ENCODE measurements at regions not wholly inside any gene's neighbourhood (a gene's known extent, or its start where the extent isn't known, plus 50 kb on each side); places are given as distances from the start of the nearest gene placed in this dataset.
A peak's percentile ranks its signal among the peaks of the same experiment; 100 is the strongest.

- TF ChIP-seq CTCF (IDR thresholded peaks at IDR 0.05; ENCODE audit: borderline replicate concordance) = no peak
- H3K9me3 ChIP-seq (replicated peaks) = peaks cover 7% of the 10 kb centered on the region
- no peaks in the 10 kb centered on the region for H3K36me3 ChIP-seq
- H3K4me3 ChIP-seq = no peak overlapping the region
- intact Hi-C loops (cut with micrococcal nuclease) = no loop called here
- no peak for DNase-seq
- H3K27ac ChIP-seq (replicated peaks) = peak overlapping the region; percentile 52
- no peaks in the 10 kb centered on the region for H3K27me3 ChIP-seq (ENCODE audit: low read depth)
- no peaks in the 10 kb centered on the region for H3K4me1 ChIP-seq
Measured at GRCh38 chr3:94968519-94968918, 905.7 kb downstream of the NSUN3 start.

- no peak overlapping the region for H3K27ac ChIP-seq (replicated peaks)
- H3K4me3 ChIP-seq = no peak overlapping the region
- intact Hi-C loops (cut with micrococcal nuclease) = no loop called here
- no peaks in the 10 kb centered on the region for H3K36me3 ChIP-seq
- TF ChIP-seq CTCF (IDR thresholded peaks at IDR 0.05; ENCODE audit: borderline replicate concordance) = no peak
- peaks cover 16% of the 10 kb centered on the region for H3K9me3 ChIP-seq (replicated peaks)
- DNase-seq = no peak
- H3K27me3 ChIP-seq (ENCODE audit: low read depth) = no peaks in the 10 kb centered on the region
- no peaks in the 10 kb centered on the region for H3K4me1 ChIP-seq
Measured at GRCh38 chr3:94972066-94972465, 909.2 kb downstream of the NSUN3 start.

- Histone ChIP-seq H3K4me3 (no peak overlapping the region), H3K9me3 (replicated peaks) (peaks cover 24% of the 10 kb centered on the region), H3K4me1 (no peaks in the 10 kb centered on the region), H3K27ac (replicated peaks) (no peak overlapping the region), H3K36me3 (no peaks in the 10 kb centered on the region), H3K27me3 (ENCODE audit: low read depth) (no peaks in the 10 kb centered on the region)
- DNase-seq = no peak
- intact Hi-C loops (cut with micrococcal nuclease) = no loop called here
- TF ChIP-seq CTCF (IDR thresholded peaks at IDR 0.05; ENCODE audit: borderline replicate concordance) = no peak
Measured at GRCh38 chr3:94978084-94978483, 915.2 kb downstream of the NSUN3 start.

- intact Hi-C loops (cut with micrococcal nuclease) = no loop called here
- Histone ChIP-seq H3K4me1 (no peaks in the 10 kb centered on the region), H3K36me3 (no peaks in the 10 kb centered on the region), H3K27me3 (ENCODE audit: low read depth) (no peaks in the 10 kb centered on the region), H3K4me3 (no peak overlapping the region), H3K9me3 (replicated peaks) (peaks cover 21% of the 10 kb centered on the region), H3K27ac (replicated peaks) (no peak overlapping the region)
- TF ChIP-seq CTCF (IDR thresholded peaks at IDR 0.05; ENCODE audit: borderline replicate concordance) = no peak
- DNase-seq = no peak
Measured at GRCh38 chr3:94985778-94986177, 922.9 kb downstream of the NSUN3 start.

- Histone ChIP-seq H3K36me3 (no peaks in the 10 kb centered on the region), H3K4me3 (no peak overlapping the region), H3K27ac (replicated peaks) (no peak overlapping the region), H3K4me1 (no peaks in the 10 kb centered on the region), H3K27me3 (ENCODE audit: low read depth) (no peaks in the 10 kb centered on the region), H3K9me3 (replicated peaks) (no peaks in the 10 kb centered on the region)
- peak; percentile 39 for TF ChIP-seq CTCF (IDR thresholded peaks at IDR 0.05; ENCODE audit: borderline replicate concordance)
- intact Hi-C loops (cut with micrococcal nuclease) = no loop called here
- no peak for DNase-seq
Measured at GRCh38 chr3:94990952-94991705, 928.3 kb downstream of the NSUN3 start.

Measured in left ventricle myocardium inferior (tissue), 1 donor.